Lower lobe of right lung (tissue), 2 donors: ENCODE measurements at regions not wholly inside any gene's neighbourhood (a gene's known extent, or its start where the extent isn't known, plus 50 kb on each side); places are given as distances from the start of the nearest gene placed in this dataset.

Experiments
- ATAC-seq, 2 donors: fragments of 200-7000 bp; cut with Tn5 transposase; one replicate each; pipeline ENCODE4 v1.9.1; 2020 to 2022; ENCODE audit warnings: mild to moderate bottlenecking in 2 of 2, moderate library complexity in 2 of 2
- DNase-seq: peaks from one replicate; pipeline ENCODE4 v3.0.0-alpha.2; 2020
- H3K27ac ChIP-seq: fragments of 200-600 bp; one replicate; pipeline ENCODE4 v1.8.0; 2022
- H3K27me3 ChIP-seq: fragments of 200-600 bp; one replicate; pipeline ENCODE4 v1.8.0; 2022; ENCODE audit warnings: low read depth
- H3K36me3 ChIP-seq: fragments of 200-600 bp; one replicate; pipeline ENCODE4 v1.8.0; 2022; ENCODE audit warnings: mild to moderate bottlenecking
- H3K4me1 ChIP-seq: fragments of 200-600 bp; one replicate; pipeline ENCODE4 v1.8.0; 2022
- H3K4me3 ChIP-seq: fragments of 200-600 bp; one replicate; pipeline ENCODE4 v1.8.0; 2022; ENCODE audit warnings: mild to moderate bottlenecking
- H3K9me3 ChIP-seq: fragments of 200-600 bp; one replicate; pipeline ENCODE4 v1.8.0; 2022
- intact Hi-C: fragments of 100-400 bp; cut with DNase I; formaldehyde crosslinking; loops from one replicate; pipeline ENCODE4 v1.11.0; 2022
- TF ChIP-seq, protein P1 (sequence below): fragments of 200-600 bp; IDR thresholded peaks from one replicate; pipeline ENCODE4 v1.8.0; 2022; ENCODE audit warnings: antibody characterized with exemption, mild to moderate bottlenecking
- donor health status: DM: no; HTN: yes; CAD: no; lungs with severe emphysema.

DNA sequence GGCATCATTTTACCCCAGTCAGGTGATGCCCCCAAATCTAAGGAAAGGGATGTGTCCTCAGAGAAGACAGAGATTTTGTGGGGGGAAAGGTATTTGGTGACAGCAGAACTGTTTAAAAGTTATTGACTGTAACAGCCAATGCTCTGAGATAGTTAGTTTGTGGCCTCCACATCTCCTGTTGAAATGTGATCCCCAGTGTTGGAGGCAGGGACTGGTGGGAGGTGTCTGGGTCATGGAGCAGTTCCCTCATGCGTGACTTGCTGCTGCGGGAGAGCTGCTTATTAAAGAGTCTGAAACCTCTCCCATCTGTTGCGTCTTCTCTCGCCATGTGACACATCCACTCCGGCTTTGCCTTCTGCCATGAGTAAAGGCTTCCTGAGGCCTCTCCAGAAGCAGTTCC lies 282.8 kb upstream of the FOXQ1 start:
- ATAC-seq: peak in 1 of 2 donors; percentile 45
- H3K36me3 ChIP-seq: no peaks in the 10 kb centered on the region
- no peak overlapping the region for H3K27ac ChIP-seq
- TF ChIP-seq, protein P1, sequence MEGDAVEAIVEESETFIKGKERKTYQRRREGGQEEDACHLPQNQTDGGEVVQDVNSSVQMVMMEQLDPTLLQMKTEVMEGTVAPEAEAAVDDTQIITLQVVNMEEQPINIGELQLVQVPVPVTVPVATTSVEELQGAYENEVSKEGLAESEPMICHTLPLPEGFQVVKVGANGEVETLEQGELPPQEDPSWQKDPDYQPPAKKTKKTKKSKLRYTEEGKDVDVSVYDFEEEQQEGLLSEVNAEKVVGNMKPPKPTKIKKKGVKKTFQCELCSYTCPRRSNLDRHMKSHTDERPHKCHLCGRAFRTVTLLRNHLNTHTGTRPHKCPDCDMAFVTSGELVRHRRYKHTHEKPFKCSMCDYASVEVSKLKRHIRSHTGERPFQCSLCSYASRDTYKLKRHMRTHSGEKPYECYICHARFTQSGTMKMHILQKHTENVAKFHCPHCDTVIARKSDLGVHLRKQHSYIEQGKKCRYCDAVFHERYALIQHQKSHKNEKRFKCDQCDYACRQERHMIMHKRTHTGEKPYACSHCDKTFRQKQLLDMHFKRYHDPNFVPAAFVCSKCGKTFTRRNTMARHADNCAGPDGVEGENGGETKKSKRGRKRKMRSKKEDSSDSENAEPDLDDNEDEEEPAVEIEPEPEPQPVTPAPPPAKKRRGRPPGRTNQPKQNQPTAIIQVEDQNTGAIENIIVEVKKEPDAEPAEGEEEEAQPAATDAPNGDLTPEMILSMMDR: no peak
- intact Hi-C loops: no loop called here
- no peak for DNase-seq
- H3K4me1 ChIP-seq: no peaks in the 10 kb centered on the region
- H3K27me3 ChIP-seq: peaks cover 8% of the 10 kb centered on the region
- H3K9me3 ChIP-seq: no peaks in the 10 kb centered on the region
- no peak overlapping the region for H3K4me3 ChIP-seq

DNA sequence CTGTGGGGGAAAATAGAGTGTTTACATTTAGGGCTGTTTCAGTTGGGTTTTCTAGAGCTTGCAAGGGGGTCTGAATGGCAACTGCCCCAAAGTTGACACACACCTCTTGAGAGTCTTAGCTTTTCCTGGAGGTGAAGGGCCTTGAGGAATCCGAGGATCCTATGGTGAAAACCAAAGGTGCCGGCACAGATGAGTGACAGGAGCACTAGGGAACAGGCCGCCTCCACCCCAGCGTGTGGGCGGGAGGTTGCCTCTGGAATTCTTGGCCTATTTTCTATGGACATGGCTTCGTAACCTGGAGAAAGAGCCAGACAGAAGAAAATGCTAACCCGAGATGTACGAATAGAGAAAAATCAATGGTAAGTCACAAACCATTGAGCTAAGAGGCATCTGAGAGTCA lies 283.2 kb upstream of the FOXQ1 start:
- Histone ChIP-seq H3K36me3 (no peaks in the 10 kb centered on the region), H3K4me1 (no peaks in the 10 kb centered on the region), H3K27me3 (peaks cover 8% of the 10 kb centered on the region), H3K27ac (no peak overlapping the region), H3K4me3 (no peak overlapping the region), H3K9me3 (no peaks in the 10 kb centered on the region)
- TF ChIP-seq, protein P1: no peak
- ATAC-seq (no peak), DNase-seq (no peak)
- intact Hi-C loops: no loop called here

DNA sequence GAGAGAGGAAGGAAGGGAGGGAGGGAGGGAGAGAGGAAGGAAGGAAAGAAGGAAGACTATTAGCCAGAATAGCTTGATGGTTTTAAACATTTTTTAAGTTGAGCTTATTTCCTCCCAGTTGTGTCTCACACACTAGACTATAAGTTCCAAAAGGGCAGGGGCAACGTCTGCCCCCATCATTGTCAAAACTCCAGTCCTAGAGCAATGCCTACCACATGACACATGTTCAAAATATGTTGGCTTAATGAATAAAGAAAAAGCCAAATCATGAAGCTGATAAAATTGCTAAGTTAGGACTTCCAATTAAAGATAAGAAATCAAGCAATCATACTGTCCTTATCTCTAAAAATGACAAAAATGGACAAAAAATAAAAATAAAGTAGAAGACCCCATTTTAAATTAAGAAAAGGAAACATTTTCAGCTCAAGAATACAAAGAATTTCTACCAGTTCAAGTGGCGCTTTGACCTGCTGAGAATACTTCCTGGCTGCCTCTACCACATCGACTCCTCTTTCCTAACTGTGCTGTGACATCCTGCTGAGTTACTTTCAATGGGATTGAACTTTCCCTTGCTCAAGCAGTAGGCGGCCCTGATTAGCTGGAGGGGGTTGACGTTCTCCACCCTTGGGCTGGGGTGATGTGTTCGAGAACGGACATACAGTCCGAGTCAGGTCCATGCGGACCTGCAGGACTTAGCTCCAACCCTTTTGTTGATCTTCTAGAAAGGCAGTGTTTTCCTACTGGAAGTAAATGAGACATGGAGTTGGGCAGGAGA lies 283.9 kb upstream of the FOXQ1 start:
- intact Hi-C loops: no loop called here
- ATAC-seq (no peak), DNase-seq (no peak)
- H3K27me3 ChIP-seq: peaks cover 8% of the 10 kb centered on the region
- no peaks in the 10 kb centered on the region for H3K36me3 ChIP-seq
- TF ChIP-seq, protein P1: no peak
- no peaks in the 10 kb centered on the region for H3K4me1 ChIP-seq
- H3K9me3 ChIP-seq: no peaks in the 10 kb centered on the region
- H3K27ac ChIP-seq: no peak overlapping the region
- no peak overlapping the region for H3K4me3 ChIP-seq

DNA sequence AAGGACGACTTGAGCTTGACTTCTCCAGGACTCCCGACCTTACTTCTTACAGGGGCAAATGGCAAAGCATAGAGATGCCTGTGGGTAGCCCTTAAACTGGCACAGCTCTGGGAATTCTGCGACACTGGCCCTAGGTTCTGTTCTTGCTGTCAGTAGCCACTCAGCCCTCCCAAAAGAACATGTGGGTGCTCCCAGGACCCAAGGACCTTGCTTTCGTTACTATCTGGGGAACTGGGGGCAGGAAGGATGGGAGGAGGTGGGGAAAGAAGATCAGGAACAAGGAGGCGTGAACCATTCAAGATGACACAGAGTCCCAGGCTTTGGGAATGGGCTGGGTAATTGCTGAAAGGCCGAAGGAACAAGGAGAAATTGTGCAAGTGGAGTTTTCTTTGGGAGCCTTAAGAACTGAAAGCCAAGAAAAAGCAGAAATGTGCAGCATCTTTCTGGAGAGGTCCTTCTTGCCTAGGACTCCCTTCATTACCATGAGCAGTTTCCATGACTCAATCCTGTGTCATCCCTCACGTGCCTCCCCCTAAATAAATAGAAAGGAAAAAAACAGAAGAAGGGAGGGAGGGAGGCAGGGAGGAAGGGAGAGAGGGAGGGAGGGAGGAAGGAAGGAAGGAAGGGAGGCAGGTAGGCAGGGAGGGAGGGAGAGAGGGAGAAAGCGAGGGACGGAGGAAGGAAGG lies 284.6 kb upstream of the FOXQ1 start:
- H3K27me3 ChIP-seq: peaks cover 8% of the 10 kb centered on the region
- no peaks in the 10 kb centered on the region for H3K4me1 ChIP-seq
- intact Hi-C loops: no loop called here
- no peaks in the 10 kb centered on the region for H3K9me3 ChIP-seq
- H3K36me3 ChIP-seq: no peaks in the 10 kb centered on the region
- TF ChIP-seq, protein P1: no peak
- no peak overlapping the region for H3K4me3 ChIP-seq
- H3K27ac ChIP-seq: no peak overlapping the region
- ATAC-seq (no peak), DNase-seq (no peak)

DNA sequence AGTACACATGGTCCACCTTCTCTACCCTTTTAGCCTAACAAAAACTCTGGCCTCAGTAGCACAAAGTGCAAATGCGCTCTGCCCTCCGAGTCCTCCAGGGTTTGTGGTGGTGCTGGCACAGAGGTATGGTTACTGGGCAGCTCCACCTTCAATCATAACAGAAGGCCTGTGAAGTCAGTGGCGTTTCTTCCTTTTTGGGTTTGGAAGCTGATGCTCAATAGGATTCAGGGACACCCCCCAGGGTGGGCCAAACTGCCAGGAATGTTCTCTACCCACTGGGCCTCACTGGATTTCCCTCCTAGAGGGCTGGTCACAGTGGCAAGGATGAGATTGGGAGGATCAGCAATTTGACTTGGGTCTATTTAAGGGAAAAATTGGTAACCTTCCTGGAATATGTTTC lies 286.1 kb upstream of the FOXQ1 start:
- DNase-seq: no peak
- H3K4me1 ChIP-seq: no peaks in the 10 kb centered on the region
- ATAC-seq: no peak
- H3K36me3 ChIP-seq: no peaks in the 10 kb centered on the region
- TF ChIP-seq, protein P1: no peak
- H3K9me3 ChIP-seq: no peaks in the 10 kb centered on the region
- no peak overlapping the region for H3K27ac ChIP-seq
- no peak overlapping the region for H3K4me3 ChIP-seq
- intact Hi-C loops: no loop called here
- H3K27me3 ChIP-seq: peaks cover 8% of the 10 kb centered on the region
